PC-9 (cell line): ENCODE measurements at regions not wholly inside any gene's neighbourhood (a gene's known extent, or its start where the extent isn't known, plus 50 kb on each side); places are given as distances from the start of the nearest gene placed in this dataset.

Experiments used
- BruUV-seq: library from RNA; stranded (reverse); fragments of 400-500 nt; replicated peaks from 2 replicates; lab custom pipeline; 2021; lab: Mats Ljungman, UMichigan
- CTCF ChIA-PET: fragments of 300-600 bp; sonication (Branson Sonifier 250); formaldehyde crosslinking; loops from one replicate; lab custom pipeline; 2022; ENCODE audit warnings: antibody characterized with exemption; lab: Charles Lee
- POLR2A ChIA-PET: fragments of 300-600 bp; sonication (Branson Sonifier 250); formaldehyde crosslinking; loops from one replicate; lab custom pipeline; 2022; ENCODE audit warnings: antibody characterized with exemption; ENCODE audit not compliant: unreplicated experiment; lab: Charles Lee
- DNase-seq, 2 experiments: peaks; one replicate each; pipeline versions ENCODE4 v3.0.0 to v3.0.0-alpha.2; 2015 to 2022; ENCODE audit warnings: mixed read lengths in 1 of 2
- H2AFZ ChIP-seq: fragments of 200-600 bp; sonication (generic); 2 replicates; pipeline ENCODE4 v1.8.1; 2017; ENCODE audit warnings: antibody characterized with exemption
- H3F3A ChIP-seq: fragments of 200-600 bp; sonication (generic); 2 replicates; pipeline ENCODE4 v1.8.1; 2017; ENCODE audit warnings: antibody characterized with exemption, mild to moderate bottlenecking, low read depth; ENCODE audit not compliant: insufficient read depth
- H3K27ac ChIP-seq: fragments of 200-600 bp; sonication (generic); 2 replicates; pipeline ENCODE4 v1.6.1; 2016; ENCODE audit warnings: mixed run types
- H3K27me3 ChIP-seq: fragments of 200-600 bp; sonication (generic); 2 replicates; pipeline ENCODE4 v1.6.1; 2016; ENCODE audit warnings: low read depth, mixed run types; ENCODE audit not compliant: insufficient read depth
- H3K36me3 ChIP-seq: fragments of 200-600 bp; sonication (generic); 2 replicates; pipeline ENCODE4 v1.6.1; 2016; ENCODE audit warnings: low read depth, mixed run types
- H3K4me1 ChIP-seq: fragments of 200-600 bp; sonication (generic); replicated peaks from 2 replicates; pipeline ENCODE4 v1.6.1; 2016; ENCODE audit warnings: mixed run types; ENCODE audit not compliant: insufficient read depth
- H3K4me2 ChIP-seq: fragments of 200-600 bp; sonication (generic); 2 replicates; pipeline ENCODE4 v1.6.1; 2017; ENCODE audit warnings: mixed run types
- H3K4me3 ChIP-seq: fragments of 200-600 bp; sonication (generic); 2 replicates; pipeline ENCODE4 v1.6.1; 2016; ENCODE audit warnings: mixed run types
- H3K79me2 ChIP-seq: fragments of 200-600 bp; sonication (generic); 2 replicates; pipeline ENCODE4 v1.6.1; 2017; ENCODE audit warnings: low read depth, mixed run types
- H3K9me2 ChIP-seq: fragments of 200-600 bp; sonication (generic); 2 replicates; pipeline ENCODE4 v1.8.1; 2017; ENCODE audit warnings: mild to moderate bottlenecking; ENCODE audit not compliant: insufficient read depth
- H3K9me3 ChIP-seq: fragments of 200-600 bp; sonication (generic); 2 replicates; pipeline ENCODE4 v1.8.1; 2016; ENCODE audit warnings: low read depth; ENCODE audit not compliant: insufficient read depth
- H4K20me1 ChIP-seq: fragments of 200-600 bp; sonication (generic); 2 replicates; pipeline ENCODE4 v1.8.1; 2017; ENCODE audit not compliant: insufficient read depth
- CTCF ChIP-seq: fragments of 200-600 bp; sonication (generic); conservative IDR thresholded peaks from 2 replicates; pipeline ENCODE4 v1.6.1; 2017; ENCODE audit warnings: mixed run types, antibody characterized with exemption, mild to moderate bottlenecking, moderate library complexity
- EZH2 ChIP-seq: fragments of 200-600 bp; sonication (generic); IDR thresholded peaks from 2 replicates; pipeline ENCODE4 v1.8.0; 2017; ENCODE audit warnings: antibody characterized with exemption, low read depth
- intact Hi-C: fragments of 100-400 bp; cut with micrococcal nuclease; formaldehyde crosslinking; loops from one replicate; pipeline ENCODE4 v1.10.0; 2022; ENCODE audit not compliant: unreplicated experiment

GRCh38 chr4:126899331-126899801 is 733.4 kb upstream of the INTU start:
- H3K27me3 ChIP-seq, result no peaks in the 10 kb centered on the region
- TF ChIP-seq CTCF (no peak), EZH2 (no peak)
- H2AFZ ChIP-seq, result no peak overlapping the region
- no peaks in the 10 kb centered on the region for H3F3A ChIP-seq
- H3K36me3 ChIP-seq, result no peaks in the 10 kb centered on the region
- ChIA-PET POLR2A (no interaction called here), CTCF (no interaction called here)
- H3K4me1 ChIP-seq, result no peaks in the 10 kb centered on the region
- no peak overlapping the region for H3K27ac ChIP-seq
- intact Hi-C loops, result no loop called here
- no peak overlapping the region for H3K4me2 ChIP-seq
- BruUV-seq, result no TSS peak
- no peaks in the 10 kb centered on the region for H4K20me1 ChIP-seq
- no peaks in the 10 kb centered on the region; the same call in 1 of the 2 replicates for H3K9me2 ChIP-seq
- no peaks in the 10 kb centered on the region for H3K79me2 ChIP-seq
- DNase-seq, result no peak
- H3K9me3 ChIP-seq, result no peaks in the 10 kb centered on the region
- H3K4me3 ChIP-seq, result no peak overlapping the region

- no peaks in the 10 kb centered on the region for H4K20me1 ChIP-seq
- H2AFZ ChIP-seq, result no peak overlapping the region
- intact Hi-C loops, result no loop called here
- no peaks in the 10 kb centered on the region for H3K4me1 ChIP-seq
- POLR2A ChIA-PET, result no interaction called here
- H3K9me2 ChIP-seq, result no peaks in the 10 kb centered on the region
- H3K4me2 ChIP-seq, result no peak overlapping the region
- no peaks in the 10 kb centered on the region for H3K79me2 ChIP-seq
- H3K4me3 ChIP-seq, result no peak overlapping the region
- TF ChIP-seq EZH2 (no peak), CTCF (no peak)
- BruUV-seq, result no TSS peak
- no peaks in the 10 kb centered on the region for H3K36me3 ChIP-seq
- CTCF ChIA-PET, result no interaction called here
- no peaks in the 10 kb centered on the region for H3F3A ChIP-seq
- DNase-seq, result no peak
- no peak overlapping the region for H3K27ac ChIP-seq
- no peaks in the 10 kb centered on the region for H3K9me3 ChIP-seq
- no peaks in the 10 kb centered on the region for H3K27me3 ChIP-seq
Measured at GRCh38 chr4:126906466-126906865, 726.3 kb upstream of the INTU start.

- H3K79me2 ChIP-seq, result no peaks in the 10 kb centered on the region
- 0 out of 2 replicates have a peak, but pooled peaks cover 4% of the 10 kb centered on the region for H3K9me2 ChIP-seq
- no TSS peak for BruUV-seq
- CTCF ChIA-PET, result no interaction called here
- H3K9me3 ChIP-seq, result no peaks in the 10 kb centered on the region
- no peaks in the 10 kb centered on the region for H3K36me3 ChIP-seq
- DNase-seq, result no peak
- H3K4me3 ChIP-seq, result no peak overlapping the region
- POLR2A ChIA-PET, result no interaction called here
- no peak overlapping the region for H3K4me2 ChIP-seq
- no peak overlapping the region for H2AFZ ChIP-seq
- TF ChIP-seq CTCF, result no peak
- TF ChIP-seq EZH2, result no peak
- H3K4me1 ChIP-seq, result no peaks in the 10 kb centered on the region
- H3K27me3 ChIP-seq, result no peaks in the 10 kb centered on the region
- H3F3A ChIP-seq, result no peaks in the 10 kb centered on the region
- no peak overlapping the region for H3K27ac ChIP-seq
- intact Hi-C loops, result no loop called here
- no peaks in the 10 kb centered on the region for H4K20me1 ChIP-seq
Measured at GRCh38 chr4:126907389-126907788, 725.4 kb upstream of the INTU start.
